GM23338 (cell line): ENCODE measurements at regions not wholly inside any gene's neighbourhood (a gene's known extent, or its start where the extent isn't known, plus 50 kb on each side); places are given as distances from the start of the nearest gene placed in this dataset.

Source experiments
- CREB1 ChIP-seq: fragments of 250-450 bp; sonication (Bioruptor Pico); IDR thresholded peaks from 2 replicates; pipeline ENCODE4 v1.5.0; 2020; ENCODE audit warnings: low read depth, mild to moderate bottlenecking, moderate library complexity
- EZH2 ChIP-seq: fragments of 200-600 bp; sonication (generic); IDR thresholded peaks from one replicate; pipeline ENCODE4 v1.8.0; 2017; ENCODE audit warnings: antibody characterized with exemption, mild to moderate bottlenecking, low read depth; ENCODE audit not compliant: unreplicated experiment
- EZH2phosphoT487 ChIP-seq: fragments of 200-600 bp; sonication (generic); IDR thresholded peaks from one replicate; pipeline ENCODE4 v1.8.1; 2018; ENCODE audit warnings: antibody characterized with exemption; ENCODE audit not compliant: unreplicated experiment
- JUNB ChIP-seq: IDR thresholded peaks from one replicate; pipeline ENCODE4 v1.6.1; 2016; ENCODE audit warnings: antibody characterized with exemption; ENCODE audit not compliant: unreplicated experiment
- NANOG ChIP-seq: IDR thresholded peaks from 2 replicates; pipeline ENCODE4 v1.6.1; 2016; ENCODE audit warnings: antibody characterized with exemption, borderline replicate concordance
- POLR2AphosphoS5 ChIP-seq: IDR thresholded peaks from 2 replicates; pipeline ENCODE4 v1.6.1; 2016; ENCODE audit warnings: antibody characterized with exemption, low read depth
- ZNF331 ChIP-seq: fragments of 250-450 bp; sonication (Bioruptor Pico); IDR thresholded peaks from 2 replicates; pipeline ENCODE4 v1.5.0; 2020; ENCODE audit warnings: low read depth, mild to moderate bottlenecking, moderate library complexity
- TF ChIP-seq, protein P1 (sequence below), 2 experiments: fragments of 200-600 bp in 1 of 2; sonication (generic) in 1 of 2; conservative IDR thresholded peaks; 2 replicates each; pipeline versions ENCODE4 v1.5.1 to v1.6.1; 2016 to 2017; ENCODE audit warnings: antibody characterized with exemption in 2 of 2, low read depth in 2 of 2, mild to moderate bottlenecking in 2 of 2, moderate library complexity in 1 of 2
- TF ChIP-seq, protein P2 (sequence below): IDR thresholded peaks from one replicate; pipeline ENCODE4 v1.6.1; 2018; ENCODE audit warnings: antibody characterized with exemption; ENCODE audit not compliant: unreplicated experiment
- TF ChIP-seq, protein P3 (sequence below): IDR thresholded peaks from 2 replicates; pipeline ENCODE4 v1.6.1; 2016; ENCODE audit warnings: antibody characterized with exemption

DNA sequence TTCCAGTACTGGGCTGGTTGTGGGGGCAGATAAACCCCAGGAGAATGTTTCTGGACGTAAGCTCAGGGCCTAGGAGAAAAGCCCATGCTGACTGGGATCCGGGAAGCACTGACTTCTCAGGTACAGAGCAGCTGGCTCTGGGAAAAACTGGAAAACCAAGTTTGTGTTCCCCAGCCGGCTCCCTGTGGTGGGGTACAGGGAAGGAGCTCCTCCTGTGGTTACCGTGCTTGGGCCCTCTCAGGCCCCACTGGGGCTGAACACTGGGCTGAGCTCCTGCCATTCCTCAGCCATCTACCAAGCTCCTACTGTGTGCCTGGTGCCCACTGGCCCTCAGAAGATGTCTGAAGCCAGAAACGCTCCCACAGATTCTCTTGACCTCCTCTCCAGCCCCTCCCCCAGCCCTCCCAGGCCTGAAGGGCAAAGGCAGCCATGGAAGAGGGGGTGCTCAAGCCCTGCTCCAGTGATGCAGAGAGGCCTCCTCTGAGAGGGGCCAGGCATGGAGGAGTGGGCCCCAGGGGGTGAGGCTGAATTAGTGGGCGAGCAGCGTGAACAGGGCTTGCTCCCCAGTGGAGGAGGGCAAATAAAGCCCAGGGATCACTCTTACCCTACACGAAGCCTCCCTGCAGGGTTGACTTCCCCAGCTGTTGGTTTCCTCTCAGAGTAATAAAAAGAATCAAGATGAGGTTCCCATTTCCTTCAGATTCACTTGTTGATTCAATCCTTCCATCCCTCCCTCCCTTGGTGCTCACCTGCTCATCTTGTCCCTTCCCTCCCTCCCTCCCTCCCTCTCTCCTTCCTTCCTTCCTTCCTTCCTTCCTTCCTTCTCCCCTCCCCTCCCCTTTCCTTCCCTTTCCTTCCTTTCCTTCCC is 100.0 kb downstream of the VEGFA start:
- TF ChIP-seq, protein P1, sequence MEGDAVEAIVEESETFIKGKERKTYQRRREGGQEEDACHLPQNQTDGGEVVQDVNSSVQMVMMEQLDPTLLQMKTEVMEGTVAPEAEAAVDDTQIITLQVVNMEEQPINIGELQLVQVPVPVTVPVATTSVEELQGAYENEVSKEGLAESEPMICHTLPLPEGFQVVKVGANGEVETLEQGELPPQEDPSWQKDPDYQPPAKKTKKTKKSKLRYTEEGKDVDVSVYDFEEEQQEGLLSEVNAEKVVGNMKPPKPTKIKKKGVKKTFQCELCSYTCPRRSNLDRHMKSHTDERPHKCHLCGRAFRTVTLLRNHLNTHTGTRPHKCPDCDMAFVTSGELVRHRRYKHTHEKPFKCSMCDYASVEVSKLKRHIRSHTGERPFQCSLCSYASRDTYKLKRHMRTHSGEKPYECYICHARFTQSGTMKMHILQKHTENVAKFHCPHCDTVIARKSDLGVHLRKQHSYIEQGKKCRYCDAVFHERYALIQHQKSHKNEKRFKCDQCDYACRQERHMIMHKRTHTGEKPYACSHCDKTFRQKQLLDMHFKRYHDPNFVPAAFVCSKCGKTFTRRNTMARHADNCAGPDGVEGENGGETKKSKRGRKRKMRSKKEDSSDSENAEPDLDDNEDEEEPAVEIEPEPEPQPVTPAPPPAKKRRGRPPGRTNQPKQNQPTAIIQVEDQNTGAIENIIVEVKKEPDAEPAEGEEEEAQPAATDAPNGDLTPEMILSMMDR (conservative IDR thresholded peaks at IDR 0.05; ENCODE audit: low read depth in 2 of 2), result no peak
- TF ChIP-seq POLR2AphosphoS5 (no peak), CREB1 (no peak), EZH2 (no peak), ZNF331 (no peak), JUNB (no peak), EZH2phosphoT487 (no peak), NANOG (no peak)
- TF ChIP-seq, protein P2, sequence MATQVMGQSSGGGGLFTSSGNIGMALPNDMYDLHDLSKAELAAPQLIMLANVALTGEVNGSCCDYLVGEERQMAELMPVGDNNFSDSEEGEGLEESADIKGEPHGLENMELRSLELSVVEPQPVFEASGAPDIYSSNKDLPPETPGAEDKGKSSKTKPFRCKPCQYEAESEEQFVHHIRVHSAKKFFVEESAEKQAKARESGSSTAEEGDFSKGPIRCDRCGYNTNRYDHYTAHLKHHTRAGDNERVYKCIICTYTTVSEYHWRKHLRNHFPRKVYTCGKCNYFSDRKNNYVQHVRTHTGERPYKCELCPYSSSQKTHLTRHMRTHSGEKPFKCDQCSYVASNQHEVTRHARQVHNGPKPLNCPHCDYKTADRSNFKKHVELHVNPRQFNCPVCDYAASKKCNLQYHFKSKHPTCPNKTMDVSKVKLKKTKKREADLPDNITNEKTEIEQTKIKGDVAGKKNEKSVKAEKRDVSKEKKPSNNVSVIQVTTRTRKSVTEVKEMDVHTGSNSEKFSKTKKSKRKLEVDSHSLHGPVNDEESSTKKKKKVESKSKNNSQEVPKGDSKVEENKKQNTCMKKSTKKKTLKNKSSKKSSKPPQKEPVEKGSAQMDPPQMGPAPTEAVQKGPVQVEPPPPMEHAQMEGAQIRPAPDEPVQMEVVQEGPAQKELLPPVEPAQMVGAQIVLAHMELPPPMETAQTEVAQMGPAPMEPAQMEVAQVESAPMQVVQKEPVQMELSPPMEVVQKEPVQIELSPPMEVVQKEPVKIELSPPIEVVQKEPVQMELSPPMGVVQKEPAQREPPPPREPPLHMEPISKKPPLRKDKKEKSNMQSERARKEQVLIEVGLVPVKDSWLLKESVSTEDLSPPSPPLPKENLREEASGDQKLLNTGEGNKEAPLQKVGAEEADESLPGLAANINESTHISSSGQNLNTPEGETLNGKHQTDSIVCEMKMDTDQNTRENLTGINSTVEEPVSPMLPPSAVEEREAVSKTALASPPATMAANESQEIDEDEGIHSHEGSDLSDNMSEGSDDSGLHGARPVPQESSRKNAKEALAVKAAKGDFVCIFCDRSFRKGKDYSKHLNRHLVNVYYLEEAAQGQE, result no peak
- TF ChIP-seq, protein P3, sequence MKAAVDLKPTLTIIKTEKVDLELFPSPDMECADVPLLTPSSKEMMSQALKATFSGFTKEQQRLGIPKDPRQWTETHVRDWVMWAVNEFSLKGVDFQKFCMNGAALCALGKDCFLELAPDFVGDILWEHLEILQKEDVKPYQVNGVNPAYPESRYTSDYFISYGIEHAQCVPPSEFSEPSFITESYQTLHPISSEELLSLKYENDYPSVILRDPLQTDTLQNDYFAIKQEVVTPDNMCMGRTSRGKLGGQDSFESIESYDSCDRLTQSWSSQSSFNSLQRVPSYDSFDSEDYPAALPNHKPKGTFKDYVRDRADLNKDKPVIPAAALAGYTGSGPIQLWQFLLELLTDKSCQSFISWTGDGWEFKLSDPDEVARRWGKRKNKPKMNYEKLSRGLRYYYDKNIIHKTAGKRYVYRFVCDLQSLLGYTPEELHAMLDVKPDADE, result no peak
